Gastrocnemius medialis (tissue), 4 donors: ENCODE measurements at regions not wholly inside any gene's neighbourhood (a gene's known extent, or its start where the extent isn't known, plus 50 kb on each side); places are given as distances from the start of the nearest gene placed in this dataset.

ENCODE experiments used
- ATAC-seq, 2 donors: fragments of 150-250 bp; one replicate each; pipeline ENCODE4 v1.9.1; 2016
- DNase-seq, 2 donors: peaks; one replicate each; pipeline ENCODE4 v3.0.0-alpha.2; 2019
- H3K27ac ChIP-seq, 4 donors: fragments of 200-600 bp; sonication (generic); 1 replicate in 1 of 4; 2 replicates in 3 of 4; pipeline ENCODE4 v1.5.1; 2016 to 2018; ENCODE audit warnings: mild to moderate bottlenecking in 2 of 4, moderate library complexity in 1 of 4
- H3K27me3 ChIP-seq, 3 donors: fragments of 200-600 bp; sonication (generic) in 2 of 3; 1 replicate in 1 of 3; 2 replicates in 2 of 3; pipeline versions ENCODE4 v1.5.1 to v1.6.0; 2016 to 2019; ENCODE audit warnings: mild to moderate bottlenecking in 1 of 3, moderate library complexity in 1 of 3
- H3K36me3 ChIP-seq, 2 donors: fragments of 200-600 bp; sonication (generic) in 1 of 2; one replicate each; pipeline ENCODE4 v1.5.1; 2017 to 2018
- H3K4me1 ChIP-seq, 2 donors: fragments of 200-600 bp; sonication (generic) in 1 of 2; one replicate each; pipeline ENCODE4 v1.5.1; 2016 to 2017; ENCODE audit warnings: mild to moderate bottlenecking in 2 of 2
- H3K4me3 ChIP-seq, 4 donors: fragments of 200-600 bp; sonication (generic) in 3 of 4; 1 replicate in 1 of 4; 2 replicates in 3 of 4; pipeline ENCODE4 v1.5.1; 2016 to 2019; ENCODE audit warnings: mild to moderate bottlenecking in 2 of 4
- H3K9me3 ChIP-seq, 3 donors: fragments of 200-600 bp; sonication (generic) in 2 of 3; 1 replicate in 1 of 3; 2 replicates in 2 of 3; pipeline ENCODE4 v1.5.1; 2016 to 2019
- CTCF ChIP-seq, 5 experiments: fragments of 450-650 bp in 3 of 5; fragments of 200-600 bp in 2 of 5; sonication (generic) in 2 of 5; IDR thresholded peaks in 4 of 5; conservative IDR thresholded peaks in 1 of 5; 1 replicate in 4 of 5; 2 replicates in 1 of 5; pipeline ENCODE4 v1.5.1; 2016 to 2019; ENCODE audit warnings: antibody characterized with exemption in 5 of 5, mild to moderate bottlenecking in 3 of 5, moderate library complexity in 3 of 5
- POLR2A ChIP-seq, 2 donors: fragments of 450-650 bp; IDR thresholded peaks; one replicate each; pipeline ENCODE4 v1.6.1; 2017; ENCODE audit warnings: antibody characterized with exemption in 2 of 2, mild to moderate bottlenecking in 2 of 2, moderate library complexity in 2 of 2
- in situ Hi-C, 4 donors: fragments of 200-750 bp; cut with MboI; loops; one replicate each; pipeline versions ENCODE4 v1.15.0 to v1.8.0; 2017; ENCODE audit warnings: low sequenced_read_pairs in 4 of 4
- intact Hi-C: fragments of 100-400 bp; cut with DNase I; formaldehyde crosslinking; loops from one replicate; pipeline ENCODE4 v1.15.1; 2023; ENCODE audit warnings: low total_unique reads

- Histone ChIP-seq H3K27me3 (no peaks in the 10 kb centered on the region), H3K4me1 (peaks cover 0 to 5% of the 10 kb centered on the region in 2 donors), H3K36me3 (no peaks in the 10 kb centered on the region), H3K4me3 (no peak overlapping the region), H3K9me3 (no peaks in the 10 kb centered on the region), H3K27ac (peak overlapping the region in 3 of 4 donors; percentile 35 to 52 (median 41))
- TF ChIP-seq POLR2A (IDR thresholded peaks at IDR 0.05) (no peak), CTCF (IDR thresholded peaks at IDR 0.05 in 4 of 5, conservative IDR thresholded peaks at IDR 0.05 in 1 of 5) (no peak)
- intact Hi-C loops, result no loop called here
- in situ Hi-C loops, result no loop called here
- ATAC-seq (no peak), DNase-seq (no peak)
Observed at GRCh38 chr2:41879235-41879916, 168.4 kb upstream of the PKDCC start.

- H3K4me1 ChIP-seq, result peaks cover 0 to 9% of the 10 kb centered on the region in 2 donors
- no peak for ATAC-seq
- H3K36me3 ChIP-seq, result no peaks in the 10 kb centered on the region
- H3K27me3 ChIP-seq, result no peaks in the 10 kb centered on the region
- H3K4me3 ChIP-seq, result no peak overlapping the region
- in situ Hi-C loops, result no loop called here
- no peak for DNase-seq
- intact Hi-C loops, result no loop called here
- no peaks in the 10 kb centered on the region for H3K9me3 ChIP-seq
- TF ChIP-seq CTCF (IDR thresholded peaks at IDR 0.05 in 4 of 5, conservative IDR thresholded peaks at IDR 0.05 in 1 of 5) (no peak), POLR2A (IDR thresholded peaks at IDR 0.05) (no peak)
- peak overlapping the region in 1 of 4 donors; percentile 13 for H3K27ac ChIP-seq
Observed at GRCh38 chr2:41880561-41881243, 167.1 kb upstream of the PKDCC start.

- H3K27ac ChIP-seq, result no peak overlapping the region
- H3K9me3 ChIP-seq, result no peaks in the 10 kb centered on the region
- intact Hi-C loops (no loop called here), in situ Hi-C loops (no loop called here)
- H3K36me3 ChIP-seq, result no peaks in the 10 kb centered on the region
- H3K27me3 ChIP-seq, result no peaks in the 10 kb centered on the region
- ATAC-seq (no peak), DNase-seq (no peak)
- peaks cover 2 to 13% of the 10 kb centered on the region in 2 donors for H3K4me1 ChIP-seq
- no peak overlapping the region for H3K4me3 ChIP-seq
- TF ChIP-seq POLR2A (IDR thresholded peaks at IDR 0.05) (no peak), CTCF (IDR thresholded peaks at IDR 0.05 in 4 of 5, conservative IDR thresholded peaks at IDR 0.05 in 1 of 5) (no peak)
Observed at GRCh38 chr2:41881249-41881648, 166.6 kb upstream of the PKDCC start.

GRCh38 chr2:41884718-41885117 lies 163.1 kb upstream of the PKDCC start:
- in situ Hi-C loops, result no loop called here

More at GRCh38 chr2:41884718-41885117, 163.1 kb upstream of the PKDCC start:
- no peaks in the 10 kb centered on the region for H3K36me3 ChIP-seq
- intact Hi-C loops, result no loop called here
- no peak overlapping the region for H3K4me3 ChIP-seq
- TF ChIP-seq CTCF (IDR thresholded peaks at IDR 0.05 in 4 of 5, conservative IDR thresholded peaks at IDR 0.05 in 1 of 5) (no peak), POLR2A (IDR thresholded peaks at IDR 0.05) (no peak)
- no peak overlapping the region for H3K27ac ChIP-seq
- H3K9me3 ChIP-seq, result no peaks in the 10 kb centered on the region
- H3K27me3 ChIP-seq, result no peaks in the 10 kb centered on the region
- peaks cover 9 to 20% of the 10 kb centered on the region in 2 donors for H3K4me1 ChIP-seq
- DNase-seq, result no peak
- no peak for ATAC-seq
